Gastroesophageal sphincter (tissue), 4 donors: ENCODE measurements at regions not wholly inside any gene's neighbourhood (a gene's known extent, or its start where the extent isn't known, plus 50 kb on each side); places are given as distances from the start of the nearest gene placed in this dataset.
"Not testable (repeated sequence)": the region's sequence is repeated elsewhere in the genome, so short reads cannot be mapped to it uniquely, and the experiment has no call there.

Experiments
- ATAC-seq: fragments of 150-250 bp; one replicate; pipeline ENCODE4 v1.9.1; 2016; ENCODE audit warnings: mild to moderate bottlenecking, moderate library complexity
- H3K27ac ChIP-seq, 4 donors: fragments of 200-600 bp; sonication (generic) in 3 of 4; 1 replicate in 3 of 4; 2 replicates in 1 of 4; pipeline ENCODE4 v1.5.1; 2016 to 2019
- H3K27me3 ChIP-seq: fragments of 200-600 bp; sonication (generic); one replicate; pipeline ENCODE4 v1.5.1; 2019
- H3K36me3 ChIP-seq, 2 donors: fragments of 200-600 bp; sonication (generic); one replicate each; pipeline ENCODE4 v1.5.1; 2019; ENCODE audit warnings: control low read depth in 1 of 2
- H3K4me1 ChIP-seq, 3 donors: fragments of 200-600 bp; sonication (generic); 1 replicate in 2 of 3; 2 replicates in 1 of 3; pipeline ENCODE4 v1.5.1; 2016 to 2019; ENCODE audit warnings: control low read depth in 2 of 3
- H3K4me3 ChIP-seq, 2 donors: fragments of 200-600 bp; sonication (generic); one replicate each; pipeline ENCODE4 v1.5.1; 2019; ENCODE audit warnings: mild to moderate bottlenecking in 1 of 2, moderate library complexity in 1 of 2
- H3K9me3 ChIP-seq, 3 donors: fragments of 200-600 bp; sonication (generic); one replicate each; pipeline ENCODE4 v1.5.1; 2017 to 2019; ENCODE audit warnings: control low read depth in 2 of 3
- CTCF ChIP-seq, 4 experiments: fragments of 200-600 bp in 2 of 4; fragments of 450-650 bp in 2 of 4; sonication (generic) in 1 of 4; IDR thresholded peaks; one replicate each; pipeline ENCODE4 v1.5.1; 2017 to 2019; ENCODE audit warnings: antibody characterized with exemption in 4 of 4, mild to moderate bottlenecking in 2 of 4, moderate library complexity in 2 of 4
- EP300 ChIP-seq: sonication (generic); formaldehyde crosslinking; IDR thresholded peaks from one replicate; pipeline ENCODE4 v1.6.1; 2017; ENCODE audit warnings: antibody characterized with exemption, mild to moderate bottlenecking
- POLR2A ChIP-seq, 2 donors: fragments of 450-650 bp; IDR thresholded peaks; one replicate each; pipeline ENCODE4 v1.6.1; 2017; ENCODE audit warnings: antibody characterized with exemption in 2 of 2, mild to moderate bottlenecking in 2 of 2, moderate library complexity in 1 of 2
- POLR2AphosphoS5 ChIP-seq: sonication (generic); formaldehyde crosslinking; IDR thresholded peaks from one replicate; pipeline ENCODE4 v1.6.1; 2017; ENCODE audit warnings: antibody characterized with exemption
- WGBS, 2 donors: methylation state at CpG; one replicate each; pipeline ENCODE4 v1.1.5; 2018; ENCODE audit warnings: low coverage in 1 of 2; 5-methylcytosine and 5-hydroxymethylcytosine counted together

GRCh38 chr2:78814331-78814986 lies 211.0 kb upstream of the REG3G start:
- ATAC-seq, result no peak
- WGBS, 2 donors, result 82 to 90% methylated on average over 9 of the region's 12 CpGs
- no peaks in the 10 kb centered on the region for H3K36me3 ChIP-seq
- no peaks in the 10 kb centered on the region for H3K9me3 ChIP-seq
- H3K4me1 ChIP-seq, result no peaks in the 10 kb centered on the region
- H3K27ac ChIP-seq, result no peak overlapping the region
- no peaks in the 10 kb centered on the region for H3K27me3 ChIP-seq
- TF ChIP-seq CTCF (IDR thresholded peaks at IDR 0.05) (no peak), POLR2A (IDR thresholded peaks at IDR 0.05) (no peak), POLR2AphosphoS5 (no peak), EP300 (no peak)
- no peak overlapping the region for H3K4me3 ChIP-seq

GRCh38 chr2:78817430-78817829 lies 208.1 kb upstream of the REG3G start:
- Histone ChIP-seq H3K9me3 (no peaks in the 10 kb centered on the region), H3K27ac (no peak overlapping the region), H3K27me3 (no peaks in the 10 kb centered on the region), H3K36me3 (no peaks in the 10 kb centered on the region), H3K4me1 (no peaks in the 10 kb centered on the region), H3K4me3 (no peak overlapping the region)
- 40 to 74% methylated on average over 1 to 4 of the region's 4 CpGs for WGBS, 2 donors
- no peak for TF ChIP-seq EP300
- no peak for TF ChIP-seq POLR2AphosphoS5
- TF ChIP-seq POLR2A (IDR thresholded peaks at IDR 0.05), result no peak
- TF ChIP-seq CTCF (IDR thresholded peaks at IDR 0.05), result no peak
- no peak for ATAC-seq

- H3K27me3 ChIP-seq, result no peaks in the 10 kb centered on the region
- WGBS, 2 donors, result 49 to 67% methylated on average over 2 of the region's 2 CpGs
- no peaks in the 10 kb centered on the region for H3K9me3 ChIP-seq
- ATAC-seq, result no peak
- no peaks in the 10 kb centered on the region for H3K36me3 ChIP-seq
- no peak overlapping the region for H3K27ac ChIP-seq
- no peak overlapping the region for H3K4me3 ChIP-seq
- TF ChIP-seq CTCF (IDR thresholded peaks at IDR 0.05) (no peak), POLR2A (IDR thresholded peaks at IDR 0.05) (no peak), EP300 (no peak), POLR2AphosphoS5 (no peak)
- no peaks in the 10 kb centered on the region for H3K4me1 ChIP-seq
Observed at GRCh38 chr2:78832481-78832880, 193.0 kb upstream of the REG3G start.

- Histone ChIP-seq H3K27me3 (no peaks in the 10 kb centered on the region), H3K4me3 (no peak overlapping the region), H3K36me3 (no peaks in the 10 kb centered on the region), H3K27ac (no peak overlapping the region), H3K4me1 (no peaks in the 10 kb centered on the region), H3K9me3 (no peaks in the 10 kb centered on the region)
- no peak for TF ChIP-seq POLR2A (IDR thresholded peaks at IDR 0.05)
- TF ChIP-seq EP300, result no peak
- no peak for TF ChIP-seq POLR2AphosphoS5
- no peak for TF ChIP-seq CTCF (IDR thresholded peaks at IDR 0.05)
- ATAC-seq, result no peak
- WGBS, 2 donors, result 47 to 51% methylated on average over 3 of the region's 3 CpGs
Observed at GRCh38 chr2:78839259-78839658, 186.2 kb upstream of the REG3G start.

- H3K9me3 ChIP-seq, H3K4me1 ChIP-seq, H3K4me3 ChIP-seq, H3K36me3 ChIP-seq, ATAC-seq, H3K27me3 ChIP-seq, H3K27ac ChIP-seq: not testable (repeated sequence)
- 87 to 93% methylated on average over 9 to 10 of the region's 10 CpGs for WGBS, 2 donors
Observed at GRCh38 chr2:78840311-78840710, 185.2 kb upstream of the REG3G start.
